IPS-18c (cell line): ENCODE measurements at regions not wholly inside any gene's neighbourhood (a gene's known extent, or its start where the extent isn't known, plus 50 kb on each side); places are given as distances from the start of the nearest gene placed in this dataset.

ENCODE experiments used
- H3K4me3 ChIP-seq: 2 replicates; pipeline ENCODE4 v1.7.0; 2013; ENCODE audit warnings: low read depth, mild to moderate bottlenecking, low read length, moderate library complexity; ENCODE audit not compliant: insufficient read depth
- H3K9me3 ChIP-seq: one replicate; pipeline ENCODE4 v1.6.1; 2013; ENCODE audit warnings: mild to moderate bottlenecking, low read length, moderate library complexity; ENCODE audit not compliant: control insufficient read depth, insufficient read depth

- Histone ChIP-seq H3K9me3 (no peaks in the 10 kb centered on the region), H3K4me3 (no peak overlapping the region)
Observed at GRCh38 chr4:31548021-31548420, 827.9 kb downstream of the PCDH7 start.

GRCh38 chr4:31548823-31549222 lies 828.7 kb downstream of the PCDH7 start:
- Histone ChIP-seq H3K4me3 (no peak overlapping the region), H3K9me3 (no peaks in the 10 kb centered on the region)

- no peaks in the 10 kb centered on the region for H3K9me3 ChIP-seq
- H3K4me3 ChIP-seq: no peak overlapping the region
Observed at GRCh38 chr4:31549256-31549655, 829.1 kb downstream of the PCDH7 start.

GRCh38 chr4:31557437-31557836 lies 837.3 kb downstream of the PCDH7 start:
- H3K4me3 ChIP-seq: no peak overlapping the region
- no peaks in the 10 kb centered on the region for H3K9me3 ChIP-seq

- no peak overlapping the region for H3K4me3 ChIP-seq
- no peaks in the 10 kb centered on the region for H3K9me3 ChIP-seq
Observed at GRCh38 chr4:31573554-31573953, 853.4 kb downstream of the PCDH7 start.

- Histone ChIP-seq H3K9me3 (no peaks in the 10 kb centered on the region), H3K4me3 (no peak overlapping the region)
Observed at GRCh38 chr4:31575504-31575903, 855.3 kb downstream of the PCDH7 start.

GRCh38 chr4:31580843-31581242 lies 860.7 kb downstream of the PCDH7 start:
- no peak overlapping the region for H3K4me3 ChIP-seq

GRCh38 chr4:31585503-31585902 lies 865.3 kb downstream of the PCDH7 start:
- no peaks in the 10 kb centered on the region for H3K9me3 ChIP-seq
- no peak overlapping the region for H3K4me3 ChIP-seq

More at GRCh38 chr4:31580843-31581242, 860.7 kb downstream of the PCDH7 start:
- no peaks in the 10 kb centered on the region for H3K9me3 ChIP-seq

GRCh38 chr4:31592293-31592692 lies 872.1 kb downstream of the PCDH7 start:
- no peaks in the 10 kb centered on the region for H3K9me3 ChIP-seq

GRCh38 chr4:31595496-31595895 lies 875.3 kb downstream of the PCDH7 start:
- H3K9me3 ChIP-seq: no peaks in the 10 kb centered on the region

More at GRCh38 chr4:31592293-31592692, 872.1 kb downstream of the PCDH7 start:
- H3K4me3 ChIP-seq: no peak overlapping the region

GRCh38 chr4:31598639-31599038 lies 878.5 kb downstream of the PCDH7 start:
- no peaks in the 10 kb centered on the region for H3K9me3 ChIP-seq
- H3K4me3 ChIP-seq: no peak overlapping the region

More at GRCh38 chr4:31595496-31595895, 875.3 kb downstream of the PCDH7 start:
- no peak overlapping the region for H3K4me3 ChIP-seq

- no peak overlapping the region for H3K4me3 ChIP-seq
- H3K9me3 ChIP-seq: no peaks in the 10 kb centered on the region
Observed at GRCh38 chr4:31601793-31602192, 881.6 kb downstream of the PCDH7 start.

GRCh38 chr4:31613946-31614623 lies 893.9 kb downstream of the PCDH7 start:
- H3K4me3 ChIP-seq: no peak overlapping the region
- H3K9me3 ChIP-seq: no peaks in the 10 kb centered on the region

- H3K4me3 ChIP-seq: no peak overlapping the region
- H3K9me3 ChIP-seq: no peaks in the 10 kb centered on the region
Observed at GRCh38 chr4:31617667-31618066, 897.5 kb downstream of the PCDH7 start.

- Histone ChIP-seq H3K4me3 (no peak overlapping the region), H3K9me3 (no peaks in the 10 kb centered on the region)
Observed at GRCh38 chr4:31620476-31620875, 900.3 kb downstream of the PCDH7 start.

GRCh38 chr4:31645236-31645635 lies 925.1 kb downstream of the PCDH7 start:
- H3K4me3 ChIP-seq: no peak overlapping the region
- H3K9me3 ChIP-seq: no peaks in the 10 kb centered on the region

GRCh38 chr4:31647786-31648185 lies 927.6 kb downstream of the PCDH7 start:
- Histone ChIP-seq H3K4me3 (no peak overlapping the region), H3K9me3 (no peaks in the 10 kb centered on the region)

- Histone ChIP-seq H3K9me3 (no peaks in the 10 kb centered on the region), H3K4me3 (no peak overlapping the region)
Observed at GRCh38 chr4:31649878-31650277, 929.7 kb downstream of the PCDH7 start.

- no peaks in the 10 kb centered on the region for H3K9me3 ChIP-seq
- no peak overlapping the region for H3K4me3 ChIP-seq
Observed at GRCh38 chr4:31651541-31651940, 931.4 kb downstream of the PCDH7 start.
